ENCODE measurements at regions not wholly inside any gene's neighbourhood (a gene's known extent, or its start where the extent isn't known, plus 50 kb on each side); places are given as distances from the start of the nearest gene placed in this dataset.

DNA sequence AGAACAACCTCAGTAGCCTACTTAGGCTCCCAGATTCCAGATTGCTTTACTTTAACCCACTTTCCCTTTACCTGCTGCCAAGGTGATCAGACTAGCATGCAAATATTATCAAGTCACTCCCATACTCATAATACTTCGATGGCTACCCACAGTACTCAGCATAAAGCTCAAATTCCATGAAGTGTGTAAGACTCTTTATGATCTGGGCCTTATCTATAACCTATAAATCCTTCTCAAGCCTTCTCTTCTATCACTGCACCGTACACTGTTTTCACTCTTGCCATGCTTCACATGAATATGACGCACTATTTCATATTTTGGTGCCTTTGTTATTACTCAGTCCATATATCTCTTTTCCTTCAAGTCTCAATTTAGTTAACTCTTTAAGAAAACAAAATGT, 135.2 kb upstream of the TARS1 start:
- DNase-seq (ENCODE audit: low read depth) = no peak
- TF ChIP-seq, protein P1, sequence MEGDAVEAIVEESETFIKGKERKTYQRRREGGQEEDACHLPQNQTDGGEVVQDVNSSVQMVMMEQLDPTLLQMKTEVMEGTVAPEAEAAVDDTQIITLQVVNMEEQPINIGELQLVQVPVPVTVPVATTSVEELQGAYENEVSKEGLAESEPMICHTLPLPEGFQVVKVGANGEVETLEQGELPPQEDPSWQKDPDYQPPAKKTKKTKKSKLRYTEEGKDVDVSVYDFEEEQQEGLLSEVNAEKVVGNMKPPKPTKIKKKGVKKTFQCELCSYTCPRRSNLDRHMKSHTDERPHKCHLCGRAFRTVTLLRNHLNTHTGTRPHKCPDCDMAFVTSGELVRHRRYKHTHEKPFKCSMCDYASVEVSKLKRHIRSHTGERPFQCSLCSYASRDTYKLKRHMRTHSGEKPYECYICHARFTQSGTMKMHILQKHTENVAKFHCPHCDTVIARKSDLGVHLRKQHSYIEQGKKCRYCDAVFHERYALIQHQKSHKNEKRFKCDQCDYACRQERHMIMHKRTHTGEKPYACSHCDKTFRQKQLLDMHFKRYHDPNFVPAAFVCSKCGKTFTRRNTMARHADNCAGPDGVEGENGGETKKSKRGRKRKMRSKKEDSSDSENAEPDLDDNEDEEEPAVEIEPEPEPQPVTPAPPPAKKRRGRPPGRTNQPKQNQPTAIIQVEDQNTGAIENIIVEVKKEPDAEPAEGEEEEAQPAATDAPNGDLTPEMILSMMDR (conservative IDR thresholded peaks at IDR 0.05; ENCODE audit: control insufficient read depth, insufficient read depth, low read depth, low read length) = no peak
- no peak overlapping the region for H3K4me3 ChIP-seq (ENCODE audit: control insufficient read depth, low read depth, low read length)

DNA sequence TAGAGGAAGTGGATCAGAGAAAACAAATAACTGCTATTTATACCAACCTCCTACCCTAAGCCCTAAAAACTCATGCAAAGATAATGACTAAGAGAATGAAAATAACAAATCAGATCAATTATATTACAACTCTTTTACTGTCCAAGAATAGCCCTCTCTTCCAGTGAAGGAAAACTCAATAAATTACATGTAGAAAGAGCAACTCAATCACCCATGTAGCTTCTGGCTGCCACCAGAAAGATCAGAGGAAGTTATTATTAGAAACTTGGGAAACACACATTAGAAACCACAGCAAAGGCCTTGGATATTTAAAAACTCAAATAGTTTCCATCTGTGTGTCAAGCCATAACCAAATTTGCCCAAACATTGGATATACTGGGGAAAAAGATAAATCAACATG, 134.0 kb upstream of the TARS1 start:
- TF ChIP-seq, protein P1 (conservative IDR thresholded peaks at IDR 0.05; ENCODE audit: control insufficient read depth, insufficient read depth, low read depth, low read length) = no peak
- H3K4me3 ChIP-seq (ENCODE audit: control insufficient read depth, low read depth, low read length) = no peak overlapping the region
- DNase-seq (ENCODE audit: low read depth) = peak; percentile 57

DNA sequence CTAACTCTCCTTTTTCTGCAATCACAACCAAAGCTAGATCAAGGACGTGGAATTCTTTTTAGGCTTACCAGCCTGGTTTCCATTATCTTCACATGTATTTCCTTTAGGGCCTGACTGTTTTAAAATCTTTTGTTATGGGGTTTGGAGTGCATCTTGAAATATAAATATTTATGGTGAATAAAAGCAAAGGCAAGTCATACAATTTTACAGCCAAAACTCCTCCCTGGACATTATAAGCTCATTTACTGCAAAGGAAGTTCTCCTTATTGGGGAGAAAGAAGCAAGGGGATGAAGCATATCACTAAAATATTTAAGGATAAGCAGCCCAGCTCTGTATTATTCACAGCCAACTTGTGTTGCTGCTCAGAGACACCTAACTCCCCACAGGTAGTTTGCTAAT, 132.2 kb upstream of the TARS1 start:
- H3K4me3 ChIP-seq (ENCODE audit: control insufficient read depth, low read depth, low read length) = no peak overlapping the region
- TF ChIP-seq, protein P1 (conservative IDR thresholded peaks at IDR 0.05; ENCODE audit: control insufficient read depth, insufficient read depth, low read depth, low read length) = no peak
- DNase-seq (ENCODE audit: low read depth) = no peak

DNA sequence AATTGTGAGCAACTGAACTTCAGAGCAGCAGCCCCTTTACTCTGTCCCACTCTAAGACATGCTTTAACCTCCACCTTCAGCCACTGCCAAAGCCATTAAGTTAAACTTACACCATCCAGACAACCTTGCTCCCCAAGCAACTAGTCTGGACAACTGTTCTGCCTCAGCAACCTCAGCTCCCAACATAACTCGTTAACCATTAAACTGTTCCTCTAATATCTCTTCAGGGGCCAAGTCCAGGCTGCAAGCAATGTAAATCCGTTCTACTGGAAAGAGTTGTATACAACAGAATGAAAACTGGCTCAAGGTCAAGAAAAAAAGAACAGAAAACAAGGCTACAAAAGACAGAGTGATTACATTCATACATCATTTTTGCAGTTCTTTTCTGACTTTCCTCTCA, 131.7 kb upstream of the TARS1 start:
- TF ChIP-seq, protein P1 (conservative IDR thresholded peaks at IDR 0.05; ENCODE audit: control insufficient read depth, insufficient read depth, low read depth, low read length) = no peak
- H3K4me3 ChIP-seq (ENCODE audit: control insufficient read depth, low read depth, low read length) = no peak overlapping the region
- DNase-seq (ENCODE audit: low read depth) = no peak

DNA sequence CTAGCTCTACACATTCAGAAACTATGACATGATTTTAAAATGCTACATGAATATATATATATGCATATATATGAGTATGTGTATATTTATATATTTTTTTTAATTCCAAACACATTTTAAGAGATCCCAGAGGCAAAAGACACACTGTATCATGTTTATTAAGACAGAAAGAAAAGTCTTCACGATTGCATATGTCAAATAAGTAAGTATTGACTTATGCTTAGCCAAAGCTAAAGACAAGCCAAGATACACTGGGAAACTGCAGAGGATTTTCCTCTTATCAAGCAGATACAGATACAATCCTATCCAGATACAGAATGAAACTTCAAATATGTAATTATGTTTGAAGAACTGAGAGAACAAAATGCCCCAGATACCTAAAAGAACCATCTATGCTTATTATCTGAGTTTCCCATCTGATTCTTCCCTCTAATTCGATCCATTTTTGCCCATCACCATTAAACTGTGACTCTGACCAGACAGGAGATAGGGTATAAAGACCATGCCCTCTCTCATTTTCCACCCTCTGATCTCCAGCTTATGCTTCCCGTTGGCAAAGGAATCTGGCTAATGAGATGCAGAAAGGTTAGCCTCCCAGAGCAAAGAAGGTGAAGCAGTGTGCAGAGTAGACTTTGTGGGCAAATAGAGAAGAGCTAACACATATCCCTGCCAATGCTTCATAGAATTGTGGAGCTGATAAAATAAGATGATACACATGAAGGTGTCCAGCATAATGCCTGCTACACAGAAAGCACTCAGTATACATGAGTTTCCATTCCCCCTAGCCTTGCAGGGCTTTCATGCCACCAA, 131.0 kb upstream of the TARS1 start:
- no peak overlapping the region for H3K4me3 ChIP-seq (ENCODE audit: control insufficient read depth, low read depth, low read length)
- TF ChIP-seq, protein P1 (conservative IDR thresholded peaks at IDR 0.05; ENCODE audit: control insufficient read depth, insufficient read depth, low read depth, low read length) = no peak
- DNase-seq (ENCODE audit: low read depth) = no peak

DNA sequence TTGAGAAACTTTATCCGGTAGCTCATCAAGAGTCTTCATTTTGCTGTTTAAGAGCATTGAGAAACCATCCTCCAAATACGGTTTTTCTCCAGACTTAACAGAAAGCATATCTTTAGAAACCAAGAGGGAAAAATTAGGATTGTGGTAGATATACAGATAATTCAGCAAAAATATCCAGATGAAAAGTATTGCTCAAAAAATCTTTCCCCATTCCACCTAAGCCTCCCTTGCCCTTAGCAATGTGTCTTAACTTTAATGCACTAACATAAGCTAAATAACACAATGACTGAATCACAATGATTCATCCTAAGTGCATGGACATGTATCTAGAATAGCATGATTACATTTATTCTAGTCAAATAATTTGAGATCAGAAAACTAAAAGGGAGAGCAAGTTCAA, 130.3 kb upstream of the TARS1 start:
- no peak overlapping the region for H3K4me3 ChIP-seq (ENCODE audit: control insufficient read depth, low read depth, low read length)
- peak; percentile 94 for DNase-seq (ENCODE audit: low read depth)
- TF ChIP-seq, protein P1 (conservative IDR thresholded peaks at IDR 0.05; ENCODE audit: control insufficient read depth, insufficient read depth, low read depth, low read length) = no peak

Measured in fibroblast of mammary gland (primary cell).